ENCODE measurements at regions not wholly inside any gene's neighbourhood (a gene's known extent, or its start where the extent isn't known, plus 50 kb on each side); places are given as distances from the start of the nearest gene placed in this dataset.

DNA sequence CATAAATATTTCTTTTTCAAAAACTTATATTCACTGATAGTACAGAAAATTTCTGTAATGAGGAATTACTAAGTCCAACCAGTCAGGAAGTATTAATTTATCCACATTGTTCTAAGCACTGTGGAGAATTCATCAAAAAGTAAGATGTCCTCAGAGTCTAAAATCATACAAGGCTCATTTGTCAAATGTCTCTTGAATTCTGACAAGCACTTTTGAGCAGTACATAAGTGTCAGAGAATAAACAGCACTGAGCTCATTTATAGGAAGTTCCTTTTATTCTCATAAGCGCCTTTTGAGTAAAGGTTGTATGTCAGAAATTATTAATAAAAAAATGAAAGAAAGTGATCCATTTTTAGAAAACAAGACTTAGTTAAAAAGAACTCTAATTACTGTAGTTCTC is 523.2 kb upstream of the EPHA5 start:
- Histone ChIP-seq H3K79me2 (ENCODE audit: insufficient read depth) (no peaks in the 10 kb centered on the region), H3K4me1 (ENCODE audit: control insufficient read depth in 1 of 2, insufficient read depth in 2 of 2, low read depth in 1 of 2, low read length in 1 of 2) (no peaks in the 10 kb centered on the region), H3K9me2 (no peaks in the 10 kb centered on the region), H3K4me2 (no peak overlapping the region), H3K36me3 (replicated peaks in 1 of 2; ENCODE audit: control insufficient read depth in 1 of 2, insufficient read depth in 2 of 2, low read length in 1 of 2) (no peaks in the 10 kb centered on the region), H3K9me3 (no peaks in the 10 kb centered on the region), H2AFZ (ENCODE audit: low read depth) (no peak overlapping the region), H3K9ac (no peak overlapping the region), H3F3A (replicated peaks; ENCODE audit: insufficient read depth) (no peaks in the 10 kb centered on the region), H3K27me3 (ENCODE audit: insufficient read depth) (no peaks in the 10 kb centered on the region), H3K27ac (ENCODE audit: low read depth in 2 of 2, low read length in 1 of 2) (no peak overlapping the region), H4K20me1 (ENCODE audit: insufficient read depth) (no peaks in the 10 kb centered on the region), H3K4me3 (ENCODE audit: low read depth in 2 of 2, low read length in 1 of 2) (no peak overlapping the region)
- 7% methylated on average over 1 of the region's 1 CpG for WGBS (ENCODE audit: low lambda C conversion rate)
- TF ChIP-seq GABPA (IDR thresholded peaks at IDR 0.05; ENCODE audit: low read depth) (no peak), MAX (IDR thresholded peaks at IDR 0.05; ENCODE audit: low read depth) (no peak), CHD2 (IDR thresholded peaks at IDR 0.05; ENCODE audit: low read length, partially characterized antibody) (no peak), RAD21 (IDR thresholded peaks at IDR 0.05; ENCODE audit: low read length) (no peak), EZH2phosphoT487 (IDR thresholded peaks at IDR 0.05; ENCODE audit: borderline replicate concordance, low read depth) (no peak), ELF1 (IDR thresholded peaks at IDR 0.05) (no peak), MEF2A (IDR thresholded peaks at IDR 0.05; ENCODE audit: borderline replicate concordance, low read depth) (no peak), FOXM1 (IDR thresholded peaks at IDR 0.05; ENCODE audit: low read depth) (no peak)
- no peak for DNase-seq
- ChIA-PET CTCF (interaction anchor here (0.6 kb wide), 1 partner anchor 1106 kb away, joined by 3 read pairs; no protein-coding TSS in a partner anchor), POLR2A (no interaction called here)

DNA sequence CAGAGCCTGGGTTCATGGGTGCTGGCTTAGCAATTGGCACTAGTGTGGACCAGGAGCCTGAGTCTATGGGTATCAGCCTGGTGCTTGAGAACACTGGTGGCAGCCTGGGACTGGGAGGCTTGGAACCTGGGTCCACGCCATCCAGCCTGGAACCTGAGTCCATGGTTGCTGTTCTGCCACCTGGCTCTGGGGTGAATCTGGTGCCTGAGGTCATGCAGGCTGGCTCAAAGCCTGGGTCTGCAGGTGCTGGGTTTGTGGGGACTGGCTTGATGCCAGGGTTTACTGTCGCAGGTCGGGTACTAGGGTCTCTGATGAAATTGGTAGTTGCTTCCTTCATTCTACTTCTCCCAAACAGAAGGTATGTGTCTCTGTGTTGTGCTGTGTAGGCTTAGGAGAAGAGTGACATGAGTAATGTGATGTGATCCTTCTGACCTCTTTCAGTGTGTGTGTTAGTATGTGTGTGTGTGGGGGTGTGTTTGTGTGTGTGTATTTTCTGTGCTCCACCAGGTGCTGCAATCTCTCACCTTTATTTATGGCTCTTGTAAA is 517.0 kb upstream of the EPHA5 start:
- Histone ChIP-seq H3K9ac (no peak overlapping the region), H3K27me3 (ENCODE audit: insufficient read depth) (no peaks in the 10 kb centered on the region; the same call in 1 of the 2 replicates), H3K4me1 (ENCODE audit: control insufficient read depth in 1 of 2, insufficient read depth in 2 of 2, low read depth in 1 of 2, low read length in 1 of 2) (no peaks in the 10 kb centered on the region), H3K4me3 (ENCODE audit: low read depth in 2 of 2, low read length in 1 of 2) (no peak overlapping the region), H3K4me2 (no peak overlapping the region), H3K9me2 (no peaks in the 10 kb centered on the region), H2AFZ (ENCODE audit: low read depth) (no peak overlapping the region), H3K27ac (ENCODE audit: low read depth in 2 of 2, low read length in 1 of 2) (no peak overlapping the region), H4K20me1 (ENCODE audit: insufficient read depth) (no peaks in the 10 kb centered on the region), H3K36me3 (replicated peaks in 1 of 2; ENCODE audit: control insufficient read depth in 1 of 2, insufficient read depth in 2 of 2, low read length in 1 of 2) (no peaks in the 10 kb centered on the region), H3F3A (replicated peaks; ENCODE audit: insufficient read depth) (no peaks in the 10 kb centered on the region), H3K79me2 (ENCODE audit: insufficient read depth) (no peaks in the 10 kb centered on the region), H3K9me3 (no peaks in the 10 kb centered on the region)
- no peak for TF ChIP-seq TAF1 (IDR thresholded peaks at IDR 0.05; ENCODE audit: borderline replicate concordance, low read depth, low read length)
- TF ChIP-seq YY1 (IDR thresholded peaks at IDR 0.05; ENCODE audit: low read depth): no peak
- TF ChIP-seq FOXM1 (IDR thresholded peaks at IDR 0.05; ENCODE audit: low read depth): no peak
- TF ChIP-seq USF1 (IDR thresholded peaks at IDR 0.05; ENCODE audit: borderline replicate concordance, low read depth): no peak
- TF ChIP-seq POLR2AphosphoS5 (IDR thresholded peaks at IDR 0.05; ENCODE audit: low read depth, low read length): no peak
- TF ChIP-seq GATA2 (CRISPR knock-in tag; IDR thresholded peaks at IDR 0.05): no peak
- TF ChIP-seq ELF1 (IDR thresholded peaks at IDR 0.05): no peak
- no peak for TF ChIP-seq GABPA (IDR thresholded peaks at IDR 0.05; ENCODE audit: low read depth)
- TF ChIP-seq FOSL2 (IDR thresholded peaks at IDR 0.05; ENCODE audit: borderline replicate concordance, low read depth): no peak
- TF ChIP-seq TEAD4 (IDR thresholded peaks at IDR 0.05; ENCODE audit: borderline replicate concordance, insufficient read depth): no peak
- no peak for TF ChIP-seq MAX (IDR thresholded peaks at IDR 0.05; ENCODE audit: low read depth)
- TF ChIP-seq, protein P1, sequence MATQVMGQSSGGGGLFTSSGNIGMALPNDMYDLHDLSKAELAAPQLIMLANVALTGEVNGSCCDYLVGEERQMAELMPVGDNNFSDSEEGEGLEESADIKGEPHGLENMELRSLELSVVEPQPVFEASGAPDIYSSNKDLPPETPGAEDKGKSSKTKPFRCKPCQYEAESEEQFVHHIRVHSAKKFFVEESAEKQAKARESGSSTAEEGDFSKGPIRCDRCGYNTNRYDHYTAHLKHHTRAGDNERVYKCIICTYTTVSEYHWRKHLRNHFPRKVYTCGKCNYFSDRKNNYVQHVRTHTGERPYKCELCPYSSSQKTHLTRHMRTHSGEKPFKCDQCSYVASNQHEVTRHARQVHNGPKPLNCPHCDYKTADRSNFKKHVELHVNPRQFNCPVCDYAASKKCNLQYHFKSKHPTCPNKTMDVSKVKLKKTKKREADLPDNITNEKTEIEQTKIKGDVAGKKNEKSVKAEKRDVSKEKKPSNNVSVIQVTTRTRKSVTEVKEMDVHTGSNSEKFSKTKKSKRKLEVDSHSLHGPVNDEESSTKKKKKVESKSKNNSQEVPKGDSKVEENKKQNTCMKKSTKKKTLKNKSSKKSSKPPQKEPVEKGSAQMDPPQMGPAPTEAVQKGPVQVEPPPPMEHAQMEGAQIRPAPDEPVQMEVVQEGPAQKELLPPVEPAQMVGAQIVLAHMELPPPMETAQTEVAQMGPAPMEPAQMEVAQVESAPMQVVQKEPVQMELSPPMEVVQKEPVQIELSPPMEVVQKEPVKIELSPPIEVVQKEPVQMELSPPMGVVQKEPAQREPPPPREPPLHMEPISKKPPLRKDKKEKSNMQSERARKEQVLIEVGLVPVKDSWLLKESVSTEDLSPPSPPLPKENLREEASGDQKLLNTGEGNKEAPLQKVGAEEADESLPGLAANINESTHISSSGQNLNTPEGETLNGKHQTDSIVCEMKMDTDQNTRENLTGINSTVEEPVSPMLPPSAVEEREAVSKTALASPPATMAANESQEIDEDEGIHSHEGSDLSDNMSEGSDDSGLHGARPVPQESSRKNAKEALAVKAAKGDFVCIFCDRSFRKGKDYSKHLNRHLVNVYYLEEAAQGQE (IDR thresholded peaks at IDR 0.05; ENCODE audit: low read depth, low read length): no peak
- TF ChIP-seq, protein P2, sequence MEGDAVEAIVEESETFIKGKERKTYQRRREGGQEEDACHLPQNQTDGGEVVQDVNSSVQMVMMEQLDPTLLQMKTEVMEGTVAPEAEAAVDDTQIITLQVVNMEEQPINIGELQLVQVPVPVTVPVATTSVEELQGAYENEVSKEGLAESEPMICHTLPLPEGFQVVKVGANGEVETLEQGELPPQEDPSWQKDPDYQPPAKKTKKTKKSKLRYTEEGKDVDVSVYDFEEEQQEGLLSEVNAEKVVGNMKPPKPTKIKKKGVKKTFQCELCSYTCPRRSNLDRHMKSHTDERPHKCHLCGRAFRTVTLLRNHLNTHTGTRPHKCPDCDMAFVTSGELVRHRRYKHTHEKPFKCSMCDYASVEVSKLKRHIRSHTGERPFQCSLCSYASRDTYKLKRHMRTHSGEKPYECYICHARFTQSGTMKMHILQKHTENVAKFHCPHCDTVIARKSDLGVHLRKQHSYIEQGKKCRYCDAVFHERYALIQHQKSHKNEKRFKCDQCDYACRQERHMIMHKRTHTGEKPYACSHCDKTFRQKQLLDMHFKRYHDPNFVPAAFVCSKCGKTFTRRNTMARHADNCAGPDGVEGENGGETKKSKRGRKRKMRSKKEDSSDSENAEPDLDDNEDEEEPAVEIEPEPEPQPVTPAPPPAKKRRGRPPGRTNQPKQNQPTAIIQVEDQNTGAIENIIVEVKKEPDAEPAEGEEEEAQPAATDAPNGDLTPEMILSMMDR (IDR thresholded peaks at IDR 0.05): no peak
- TF ChIP-seq, protein P3, sequence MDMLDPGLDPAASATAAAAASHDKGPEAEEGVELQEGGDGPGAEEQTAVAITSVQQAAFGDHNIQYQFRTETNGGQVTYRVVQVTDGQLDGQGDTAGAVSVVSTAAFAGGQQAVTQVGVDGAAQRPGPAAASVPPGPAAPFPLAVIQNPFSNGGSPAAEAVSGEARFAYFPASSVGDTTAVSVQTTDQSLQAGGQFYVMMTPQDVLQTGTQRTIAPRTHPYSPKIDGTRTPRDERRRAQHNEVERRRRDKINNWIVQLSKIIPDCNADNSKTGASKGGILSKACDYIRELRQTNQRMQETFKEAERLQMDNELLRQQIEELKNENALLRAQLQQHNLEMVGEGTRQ (IDR thresholded peaks at IDR 0.05; ENCODE audit: borderline replicate concordance, low read depth, low read length): no peak
- no peak for TF ChIP-seq RAD21 (IDR thresholded peaks at IDR 0.05; ENCODE audit: low read length)
- ChIA-PET CTCF (interaction anchor here (0.7 kb wide), 1 partner anchor 1254 kb away, joined by 3 read pairs; no protein-coding TSS in a partner anchor), POLR2A (no interaction called here)
- WGBS (ENCODE audit: low lambda C conversion rate): 8% methylated on average over 2 of the region's 3 CpGs
- DNase-seq: no peak

Measured in SK-N-SH (cell line).